VCaP (cell line): ENCODE measurements at regions not wholly inside any gene's neighbourhood (a gene's known extent, or its start where the extent isn't known, plus 50 kb on each side); places are given as distances from the start of the nearest gene placed in this dataset.
"Not testable (repeated sequence)": the region's sequence is repeated elsewhere in the genome, so short reads cannot be mapped to it uniquely, and the experiment has no call there.

Experiments
- H3K27ac ChIP-seq: fragments of 450-650 bp; 2 replicates; pipeline ENCODE4 v1.5.1; 2017
- TF ChIP-seq, protein P1 (sequence below): fragments of 450-650 bp; conservative IDR thresholded peaks from 2 replicates; pipeline ENCODE4 v1.5.1; 2017; ENCODE audit warnings: mild to moderate bottlenecking, moderate library complexity

DNA sequence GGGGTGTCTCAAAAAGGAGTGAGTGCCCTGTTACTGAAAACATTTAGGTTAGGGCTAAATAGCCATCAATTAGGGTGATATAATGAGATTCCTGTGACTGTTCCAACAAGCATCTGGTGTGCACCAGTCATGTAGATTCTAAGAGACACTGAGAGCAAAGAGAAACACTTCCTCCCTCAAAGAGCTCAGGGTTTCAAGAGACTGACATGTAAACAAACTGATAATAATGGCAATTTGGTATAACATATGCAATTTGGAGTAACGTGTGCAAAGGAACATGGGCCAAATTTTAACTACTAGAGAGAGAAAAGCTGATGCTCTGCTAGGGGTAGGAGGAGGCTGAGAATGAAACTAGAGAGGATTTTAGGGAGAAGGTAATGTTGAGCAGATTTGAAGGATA lies 237.1 kb downstream of the BMP4 start:
- H3K27ac ChIP-seq, result no peak overlapping the region
- TF ChIP-seq, protein P1, sequence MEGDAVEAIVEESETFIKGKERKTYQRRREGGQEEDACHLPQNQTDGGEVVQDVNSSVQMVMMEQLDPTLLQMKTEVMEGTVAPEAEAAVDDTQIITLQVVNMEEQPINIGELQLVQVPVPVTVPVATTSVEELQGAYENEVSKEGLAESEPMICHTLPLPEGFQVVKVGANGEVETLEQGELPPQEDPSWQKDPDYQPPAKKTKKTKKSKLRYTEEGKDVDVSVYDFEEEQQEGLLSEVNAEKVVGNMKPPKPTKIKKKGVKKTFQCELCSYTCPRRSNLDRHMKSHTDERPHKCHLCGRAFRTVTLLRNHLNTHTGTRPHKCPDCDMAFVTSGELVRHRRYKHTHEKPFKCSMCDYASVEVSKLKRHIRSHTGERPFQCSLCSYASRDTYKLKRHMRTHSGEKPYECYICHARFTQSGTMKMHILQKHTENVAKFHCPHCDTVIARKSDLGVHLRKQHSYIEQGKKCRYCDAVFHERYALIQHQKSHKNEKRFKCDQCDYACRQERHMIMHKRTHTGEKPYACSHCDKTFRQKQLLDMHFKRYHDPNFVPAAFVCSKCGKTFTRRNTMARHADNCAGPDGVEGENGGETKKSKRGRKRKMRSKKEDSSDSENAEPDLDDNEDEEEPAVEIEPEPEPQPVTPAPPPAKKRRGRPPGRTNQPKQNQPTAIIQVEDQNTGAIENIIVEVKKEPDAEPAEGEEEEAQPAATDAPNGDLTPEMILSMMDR, result no peak

DNA sequence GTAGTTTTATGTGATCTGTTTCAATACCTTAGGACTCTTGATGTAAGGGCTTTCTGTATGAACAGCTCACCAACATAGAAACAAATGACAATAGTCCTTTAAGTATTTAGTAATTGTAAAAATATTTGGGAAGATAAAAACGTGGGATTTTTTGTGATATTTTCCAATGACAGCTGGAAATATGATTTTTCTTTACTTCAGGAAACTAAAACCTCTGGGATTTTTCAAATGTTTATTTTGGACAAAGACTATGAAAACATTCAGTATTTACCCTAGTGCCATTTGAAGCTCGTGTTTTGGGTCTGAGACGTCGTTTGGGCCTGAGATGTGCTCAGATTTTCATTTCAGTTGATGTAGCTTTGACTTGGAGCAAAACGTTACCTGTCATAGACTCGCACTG lies 240.0 kb downstream of the BMP4 start:
- H3K27ac ChIP-seq, result no peak overlapping the region
- TF ChIP-seq, protein P1, result no peak

DNA sequence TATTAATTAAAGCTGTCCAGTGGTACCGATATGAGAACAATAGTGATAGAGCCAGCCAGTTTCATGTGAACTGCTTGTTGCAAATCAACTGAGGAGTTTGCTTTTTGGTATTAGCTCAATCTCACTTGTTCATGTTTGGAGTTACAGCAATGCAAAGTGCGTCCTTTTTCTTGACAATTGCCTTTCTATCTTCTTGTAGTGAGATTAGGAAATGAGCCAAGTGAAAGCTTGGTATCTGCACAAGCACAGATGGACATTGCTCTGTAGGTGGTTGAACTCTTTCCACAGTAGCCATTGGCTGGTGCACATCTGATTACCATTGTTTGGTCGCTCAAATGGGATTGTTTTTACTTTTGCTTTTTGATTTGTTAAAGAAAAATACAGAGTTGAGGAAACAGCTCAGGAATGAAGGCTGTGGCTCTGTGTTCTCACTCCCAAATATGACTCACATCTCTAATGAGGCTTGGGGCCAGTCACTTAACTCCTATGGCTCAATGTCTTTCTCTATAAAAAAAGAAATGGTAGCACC lies 241.4 kb downstream of the BMP4 start:
- TF ChIP-seq, protein P1, result no peak
- H3K27ac ChIP-seq, result no peak overlapping the region

DNA sequence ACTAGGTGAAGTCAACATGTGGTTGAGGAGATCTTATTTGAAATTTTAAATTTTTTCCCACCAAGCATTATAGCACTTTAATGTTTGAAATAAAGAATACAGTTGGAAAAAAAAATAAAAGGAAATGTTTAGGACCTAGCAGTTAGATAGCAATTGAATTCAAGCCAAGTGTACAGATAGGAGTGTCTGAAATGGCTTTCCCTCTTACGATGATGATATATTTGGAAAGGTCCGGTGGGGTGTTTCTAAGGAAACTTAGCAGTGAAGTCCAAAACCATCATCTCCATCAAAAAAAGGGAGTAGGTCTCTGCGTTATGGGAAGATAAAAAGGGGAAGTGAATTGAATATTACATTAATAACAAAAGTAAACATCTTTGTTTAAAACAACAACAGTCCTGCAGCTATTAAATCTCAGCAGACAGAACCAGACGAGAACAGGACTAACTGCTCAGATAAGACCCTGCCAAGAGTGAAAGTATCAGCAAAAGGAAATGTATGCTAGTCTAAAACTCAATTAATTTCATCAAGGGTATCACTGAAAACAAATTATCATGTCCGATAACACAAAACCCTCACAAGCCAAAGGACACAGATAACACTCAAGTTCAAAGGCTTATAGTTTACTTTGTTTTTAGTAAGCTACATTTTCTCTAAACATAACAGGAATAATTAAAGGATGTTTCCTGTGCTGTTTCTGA lies 242.0 kb downstream of the BMP4 start:
- no peak overlapping the region for H3K27ac ChIP-seq
- TF ChIP-seq, protein P1, result no peak

DNA sequence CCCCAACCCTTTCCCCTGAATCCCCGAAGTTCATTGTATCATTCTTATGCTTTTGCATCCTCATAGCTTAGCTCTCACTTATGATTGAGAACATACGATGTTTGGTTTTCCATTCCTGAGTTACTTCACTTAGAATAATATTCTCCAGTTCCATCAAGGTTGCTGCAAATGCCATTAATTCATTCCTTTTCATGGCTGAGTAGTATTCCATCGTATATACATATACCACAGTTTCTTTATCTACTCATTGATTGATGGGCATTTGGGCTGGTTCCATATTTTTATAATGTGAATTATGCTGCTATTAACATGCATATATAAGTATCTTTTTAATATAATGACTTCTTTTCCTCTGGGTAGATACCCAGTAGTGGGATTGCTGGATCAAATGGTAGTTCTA lies 243.7 kb downstream of the BMP4 start:
- H3K27ac ChIP-seq, result not testable (repeated sequence)

DNA sequence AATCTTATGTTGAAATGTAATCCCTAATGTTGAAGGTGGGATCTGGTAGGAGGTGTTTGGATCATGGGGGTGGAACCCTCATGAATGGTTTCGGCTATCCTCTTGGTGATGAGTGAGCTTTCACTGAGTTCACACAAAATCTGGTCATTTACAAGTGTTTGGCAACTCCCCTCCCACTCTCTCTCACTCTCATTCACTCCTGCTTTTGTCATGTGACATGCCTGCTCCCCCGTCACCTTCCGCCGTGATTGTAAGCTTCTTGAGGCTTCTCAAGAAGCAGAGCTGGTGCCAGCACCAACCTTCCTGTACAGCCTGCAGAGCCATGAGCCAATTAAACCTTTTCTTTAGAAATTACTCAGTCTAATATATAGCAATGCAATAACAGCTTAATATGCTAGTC lies 245.4 kb downstream of the BMP4 start:
- TF ChIP-seq, protein P1, result no peak
- no peak overlapping the region for H3K27ac ChIP-seq

DNA sequence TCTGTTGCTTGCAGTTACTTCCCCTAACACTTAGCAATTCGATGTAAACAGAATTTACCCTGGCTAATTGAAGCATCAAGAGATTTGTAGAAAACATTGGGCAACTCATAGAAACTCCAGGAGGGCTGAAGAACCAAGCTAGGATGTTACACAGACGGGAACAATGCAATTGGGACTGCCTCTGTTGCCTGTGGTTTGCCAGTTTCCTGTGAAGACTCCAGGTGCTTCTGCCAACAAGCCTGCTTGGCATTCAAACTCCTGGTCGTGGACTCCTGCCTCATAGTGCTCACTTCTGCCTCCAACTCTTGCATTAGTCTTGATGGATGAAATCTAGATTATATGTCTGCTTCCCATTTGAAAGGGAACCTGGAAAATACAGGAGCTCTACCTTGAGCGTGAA lies 246.0 kb downstream of the BMP4 start:
- TF ChIP-seq, protein P1, result no peak
- no peak overlapping the region for H3K27ac ChIP-seq

DNA sequence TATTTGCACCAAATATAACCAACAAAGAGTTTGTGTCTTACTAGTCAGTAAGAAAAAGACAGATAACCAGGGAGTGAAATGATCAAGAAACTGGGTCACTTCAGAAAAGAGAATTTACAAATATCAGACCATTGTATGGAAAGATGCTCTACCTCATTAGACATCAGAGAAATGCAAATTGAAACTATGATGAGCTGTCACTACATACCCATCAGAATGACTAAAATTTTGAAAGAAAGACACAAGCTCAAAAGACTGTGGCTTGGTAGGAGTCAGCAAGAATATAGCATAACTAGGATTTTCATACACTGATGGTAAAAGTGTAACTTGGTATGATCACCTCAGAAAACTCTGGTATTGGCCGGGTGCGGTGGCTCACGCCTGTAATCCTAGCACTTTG lies 247.2 kb downstream of the BMP4 start:
- no peak overlapping the region for H3K27ac ChIP-seq
- TF ChIP-seq, protein P1, result no peak
